ENCODE measurements at regions not wholly inside any gene's neighbourhood (a gene's known extent, or its start where the extent isn't known, plus 50 kb on each side); places are given as distances from the start of the nearest gene placed in this dataset.

DNA sequence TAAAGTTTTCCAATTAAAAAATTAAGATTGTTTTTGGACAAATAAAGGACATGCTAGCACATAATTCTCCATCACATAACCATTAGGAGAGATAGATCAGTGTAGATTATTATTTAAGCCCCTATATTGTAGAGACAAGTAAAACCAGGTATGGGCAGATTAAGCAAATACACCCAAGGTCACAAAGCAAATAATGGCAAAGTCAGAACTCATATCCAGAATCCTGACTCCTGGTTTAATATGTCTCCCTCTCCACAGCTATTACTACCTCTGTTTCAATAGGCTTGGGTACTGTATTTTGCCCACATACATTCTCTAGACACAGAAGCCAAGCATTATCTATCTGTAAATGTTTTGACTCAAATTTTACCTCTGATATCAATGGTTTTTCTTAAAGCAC, 282.3 kb downstream of the EPHA4 start:
- Mint-ChIP-seq H3K4me1 (no peaks in the 10 kb centered on the region), H3K27ac (no peak overlapping the region), H3K4me3 (no peak overlapping the region), H3K27me3 (peaks cover 0 to 4% (median 0%) of the 10 kb centered on the region in 5 donors), H3K9me3 (peaks cover 0 to 1% (median 0%) of the 10 kb centered on the region in 11 donors), H3K36me3 (no peaks in the 10 kb centered on the region)
- no peak overlapping the region for H3K4me3 ChIP-seq (ENCODE audit: low read length)
- H3K36me3 ChIP-seq (ENCODE audit: control insufficient read depth in 2 of 3, insufficient read depth in 3 of 3, low read length in 3 of 3) = no peaks in the 10 kb centered on the region
- ChIA-PET POLR2A (interaction anchor here (0.6 kb wide), 1 partner anchor 9 kb away, joined by 3 read pairs; no protein-coding TSS in a partner anchor), CTCF (no interaction called here)
- intact Hi-C loops (cut with micrococcal nuclease) = loop anchor here in 1 of 2 donors (5.0 kb wide), 1 partner anchor 282 kb away; the partner anchor contains the start of gene EPHA4
- H3K4me1 ChIP-seq (ENCODE audit: control insufficient read depth in 2 of 2, insufficient read depth in 2 of 2, low read length in 2 of 2) = no peaks in the 10 kb centered on the region
- DNase-seq (no peak), ATAC-seq (no peak)
- no peak overlapping the region for H3K27ac ChIP-seq (ENCODE audit: low read depth, low read length)
- no peaks in the 10 kb centered on the region for H3K27me3 ChIP-seq (ENCODE audit: control insufficient read depth in 2 of 2, insufficient read depth in 2 of 2, low read length in 2 of 2)
- H3K9me3 ChIP-seq (ENCODE audit: control insufficient read depth in 2 of 3, low read length in 3 of 3) = no peaks in the 10 kb centered on the region

- H3K4me1 ChIP-seq (ENCODE audit: control insufficient read depth in 2 of 2, insufficient read depth in 2 of 2, low read length in 2 of 2) = no peaks in the 10 kb centered on the region
- POLR2A ChIA-PET = no interaction called here
- no peak overlapping the region for H3K27ac Mint-ChIP-seq
These were observed 278.0 kb downstream of the EPHA4 start for GRCh38 chr2:221293949-221294742.

DNA sequence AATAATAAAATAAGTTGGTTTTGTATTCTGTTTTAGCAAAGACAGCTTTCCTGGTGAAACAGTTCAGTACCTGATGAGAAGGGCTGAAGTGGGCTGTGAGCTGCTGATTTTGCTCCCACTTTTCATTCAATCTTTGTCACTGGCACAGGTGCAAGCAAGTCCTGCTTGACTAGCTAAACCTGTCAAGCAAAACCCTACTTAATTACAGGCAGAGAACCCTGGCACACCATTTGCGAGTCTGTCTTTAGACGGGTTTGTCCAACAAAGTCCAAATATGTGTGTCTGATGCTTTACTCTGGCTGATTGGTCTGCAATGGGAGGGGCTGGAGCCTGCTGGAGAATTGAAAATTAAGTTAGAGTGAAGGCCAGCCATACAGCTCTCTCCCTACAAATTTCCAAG, 267.2 kb downstream of the EPHA4 start:
- Mint-ChIP-seq H3K4me1 (no peaks in the 10 kb centered on the region), H3K9me3 (no peaks in the 10 kb centered on the region), H3K27ac (no peak overlapping the region), H3K36me3 (peaks cover 0 to 3% (median 0%) of the 10 kb centered on the region in 5 donors), H3K4me3 (no peak overlapping the region), H3K27me3 (peaks cover 0 to 5% (median 0%) of the 10 kb centered on the region in 5 donors)
- Histone ChIP-seq H3K9me3 (ENCODE audit: control insufficient read depth in 2 of 3, low read length in 3 of 3) (no peaks in the 10 kb centered on the region), H3K27ac (ENCODE audit: low read depth, low read length) (no peak overlapping the region), H3K4me1 (ENCODE audit: control insufficient read depth in 2 of 2, insufficient read depth in 2 of 2, low read length in 2 of 2) (no peaks in the 10 kb centered on the region), H3K36me3 (ENCODE audit: control insufficient read depth in 2 of 3, insufficient read depth in 3 of 3, low read length in 3 of 3) (no peaks in the 10 kb centered on the region), H3K27me3 (ENCODE audit: control insufficient read depth in 2 of 2, insufficient read depth in 2 of 2, low read length in 2 of 2) (no peaks in the 10 kb centered on the region), H3K4me3 (ENCODE audit: low read length) (no peak overlapping the region)
- intact Hi-C loops (cut with micrococcal nuclease) = no loop called here
- ATAC-seq (no peak), DNase-seq (no peak)
- ChIA-PET POLR2A (no interaction called here), CTCF (no interaction called here)

More at GRCh38 chr2:221293949-221294742, 278.0 kb downstream of the EPHA4 start:
- no peaks in the 10 kb centered on the region for H3K27me3 ChIP-seq (ENCODE audit: control insufficient read depth in 2 of 2, insufficient read depth in 2 of 2, low read length in 2 of 2)
- ATAC-seq = no peak
- Mint-ChIP-seq H3K9me3 (peaks cover 0 to 2% (median 0%) of the 10 kb centered on the region in 11 donors), H3K4me3 (no peak overlapping the region), H3K36me3 (no peaks in the 10 kb centered on the region), H3K4me1 (peaks cover 0 to under 1% (median 0%) of the 10 kb centered on the region in 7 donors), H3K27me3 (peaks cover 7 to 15% (median 10%) of the 10 kb centered on the region in 5 donors)
- no peak overlapping the region for H3K4me3 ChIP-seq (ENCODE audit: low read length)
- CTCF ChIA-PET = no interaction called here
- H3K36me3 ChIP-seq (ENCODE audit: control insufficient read depth in 2 of 3, insufficient read depth in 3 of 3, low read length in 3 of 3) = no peaks in the 10 kb centered on the region
- no peaks in the 10 kb centered on the region for H3K9me3 ChIP-seq (ENCODE audit: control insufficient read depth in 2 of 3, low read length in 3 of 3)
- H3K27ac ChIP-seq (ENCODE audit: low read depth, low read length) = no peak overlapping the region
- DNase-seq = no peak
- intact Hi-C loops (cut with micrococcal nuclease) = loop anchor here in 1 of 2 donors (5.0 kb wide), 1 partner anchor 278 kb away; the partner anchor contains the start of gene EPHA4

DNA sequence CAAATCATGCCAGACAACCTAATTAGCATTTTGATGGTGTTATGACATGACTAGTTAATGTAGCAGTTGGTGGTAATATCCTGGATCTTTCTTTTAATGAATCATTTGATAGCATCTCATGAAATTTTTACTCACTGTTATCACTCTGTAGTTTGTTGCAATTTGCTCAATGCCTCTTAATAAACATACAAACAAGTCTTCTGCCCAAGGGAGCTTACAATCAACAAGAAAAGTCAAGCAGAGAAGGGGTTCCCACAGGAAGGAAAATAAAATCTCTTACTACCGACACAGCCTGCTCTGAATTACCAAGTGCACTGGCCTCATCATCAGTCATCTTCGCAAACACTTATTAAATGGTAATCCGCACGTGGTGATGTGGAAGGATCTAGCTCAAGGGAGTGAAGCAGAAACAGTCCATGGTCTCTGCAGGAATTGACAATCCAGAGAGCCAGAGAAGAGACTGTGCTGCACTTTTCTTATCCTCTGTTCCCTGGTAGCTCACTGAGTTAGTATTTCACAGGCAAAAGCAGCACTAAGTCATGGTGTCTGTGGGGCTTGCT, 263.5 kb downstream of the EPHA4 start:
- peaks cover 0 to 5% (median 0%) of the 10 kb centered on the region in 5 donors for H3K27me3 Mint-ChIP-seq
- no peak overlapping the region for H3K27ac ChIP-seq (ENCODE audit: low read depth, low read length)
- no peak overlapping the region for H3K4me3 ChIP-seq (ENCODE audit: low read length)
- peaks cover 3 to 13% (median 8%) of the 10 kb centered on the region in 7 donors for H3K4me1 Mint-ChIP-seq
- H3K27me3 ChIP-seq (ENCODE audit: control insufficient read depth in 2 of 2, insufficient read depth in 2 of 2, low read length in 2 of 2) = no peaks in the 10 kb centered on the region
- no peaks in the 10 kb centered on the region for H3K36me3 ChIP-seq (ENCODE audit: control insufficient read depth in 2 of 3, insufficient read depth in 3 of 3, low read length in 3 of 3)
- no peak overlapping the region for H3K27ac Mint-ChIP-seq
- DNase-seq (no peak), ATAC-seq (no peak)
- H3K9me3 Mint-ChIP-seq = no peaks in the 10 kb centered on the region
- H3K4me3 Mint-ChIP-seq = no peak overlapping the region
- no peaks in the 10 kb centered on the region for H3K36me3 Mint-ChIP-seq
- H3K9me3 ChIP-seq (ENCODE audit: control insufficient read depth in 2 of 3, low read length in 3 of 3) = no peaks in the 10 kb centered on the region
- ChIA-PET CTCF (no interaction called here), POLR2A (no interaction called here)
- peaks cover 0 to 3% of the 10 kb centered on the region in 2 donors for H3K4me1 ChIP-seq (ENCODE audit: control insufficient read depth in 2 of 2, insufficient read depth in 2 of 2, low read length in 2 of 2)
- intact Hi-C loops (cut with micrococcal nuclease) = no loop called here

DNA sequence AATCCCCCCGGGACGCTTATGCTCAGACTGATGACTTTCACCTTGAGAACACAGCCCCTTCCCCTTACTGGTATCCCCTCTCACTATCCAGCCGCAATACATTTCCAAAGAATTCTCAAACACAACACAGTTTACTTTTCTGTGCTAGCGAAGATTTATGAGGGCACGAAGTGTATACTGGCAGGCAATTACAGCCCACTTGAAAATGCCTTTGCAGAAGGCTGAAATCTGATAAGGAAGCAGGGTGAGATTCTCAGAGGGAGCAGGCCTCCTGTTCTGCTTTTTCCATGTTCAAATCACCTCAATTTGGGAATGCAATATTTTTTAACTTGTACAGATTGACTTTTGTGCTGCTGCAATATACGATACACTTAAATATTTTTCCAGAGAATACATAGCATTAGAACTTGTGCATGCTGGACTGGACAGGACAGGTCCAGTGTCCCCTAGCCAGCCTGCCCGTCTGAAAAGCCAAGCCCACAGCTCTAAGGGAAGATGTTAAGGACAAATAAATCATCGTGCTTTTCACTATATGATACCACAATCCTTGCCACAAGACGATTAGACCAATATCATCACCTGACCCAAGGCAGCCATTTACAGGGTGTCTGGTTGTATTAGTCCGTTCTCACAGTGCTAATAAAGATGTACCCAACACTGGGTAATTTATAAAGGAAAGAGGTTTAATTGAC, 262.1 kb downstream of the EPHA4 start:
- Mint-ChIP-seq H3K4me3 (no peak overlapping the region), H3K27ac (no peak overlapping the region), H3K4me1 (peaks cover 3 to 18% (median 8%) of the 10 kb centered on the region in 7 donors), H3K36me3 (no peaks in the 10 kb centered on the region), H3K27me3 (no peaks in the 10 kb centered on the region), H3K9me3 (no peaks in the 10 kb centered on the region)
- Histone ChIP-seq H3K27me3 (ENCODE audit: control insufficient read depth in 2 of 2, insufficient read depth in 2 of 2, low read length in 2 of 2) (no peaks in the 10 kb centered on the region), H3K27ac (ENCODE audit: low read depth, low read length) (no peak overlapping the region), H3K36me3 (ENCODE audit: control insufficient read depth in 2 of 3, insufficient read depth in 3 of 3, low read length in 3 of 3) (no peaks in the 10 kb centered on the region), H3K9me3 (ENCODE audit: control insufficient read depth in 2 of 3, low read length in 3 of 3) (no peaks in the 10 kb centered on the region), H3K4me3 (ENCODE audit: low read length) (no peak overlapping the region), H3K4me1 (ENCODE audit: control insufficient read depth in 2 of 2, insufficient read depth in 2 of 2, low read length in 2 of 2) (peaks cover 0 to 3% of the 10 kb centered on the region in 2 donors)
- intact Hi-C loops (cut with micrococcal nuclease) = loop anchor here in 1 of 2 donors (10.0 kb wide), 1 partner anchor 265 kb away; the partner anchor contains the start of gene EPHA4
- ATAC-seq (no peak), DNase-seq (no peak)
- CTCF ChIA-PET = no interaction called here
- POLR2A ChIA-PET = interaction anchor here (0.5 kb wide), 1 partner anchor 261 kb away, joined by 3 read pairs; no protein-coding TSS in a partner anchor

- intact Hi-C loops (cut with micrococcal nuclease) = loop anchor here in 1 of 2 donors (10.0 kb wide), 1 partner anchor 264 kb away; the partner anchor contains the start of gene EPHA4
- DNase-seq = no peak
These were observed 261.4 kb downstream of the EPHA4 start for GRCh38 chr2:221310730-221311129.

More at GRCh38 chr2:221310730-221311129, 261.4 kb downstream of the EPHA4 start:
- ATAC-seq = no peak
- Histone ChIP-seq H3K27ac (ENCODE audit: low read depth, low read length) (no peak overlapping the region), H3K4me1 (ENCODE audit: control insufficient read depth in 2 of 2, insufficient read depth in 2 of 2, low read length in 2 of 2) (peaks cover 0 to 3% of the 10 kb centered on the region in 2 donors), H3K27me3 (ENCODE audit: control insufficient read depth in 2 of 2, insufficient read depth in 2 of 2, low read length in 2 of 2) (no peaks in the 10 kb centered on the region), H3K36me3 (ENCODE audit: control insufficient read depth in 2 of 3, insufficient read depth in 3 of 3, low read length in 3 of 3) (no peaks in the 10 kb centered on the region), H3K9me3 (ENCODE audit: control insufficient read depth in 2 of 3, low read length in 3 of 3) (no peaks in the 10 kb centered on the region), H3K4me3 (ENCODE audit: low read length) (no peak overlapping the region)
- no peak overlapping the region for H3K27ac Mint-ChIP-seq
- H3K4me3 Mint-ChIP-seq = no peak overlapping the region
- H3K36me3 Mint-ChIP-seq = no peaks in the 10 kb centered on the region
- no peaks in the 10 kb centered on the region for H3K27me3 Mint-ChIP-seq
- ChIA-PET POLR2A (interaction anchor here (0.5 kb wide), 1 partner anchor 261 kb away, joined by 3 read pairs; no protein-coding TSS in a partner anchor), CTCF (no interaction called here)
- H3K4me1 Mint-ChIP-seq = peaks cover 4 to 22% (median 9%) of the 10 kb centered on the region in 7 donors
- H3K9me3 Mint-ChIP-seq = peaks cover 0 to under 1% (median 0%) of the 10 kb centered on the region in 11 donors
